H1 (cell line): ENCODE measurements at regions not wholly inside any gene's neighbourhood (a gene's known extent, or its start where the extent isn't known, plus 50 kb on each side); places are given as distances from the start of the nearest gene placed in this dataset.
"Not testable (repeated sequence)": the region's sequence is repeated elsewhere in the genome, so short reads cannot be mapped to it uniquely, and the experiment has no call there.

ENCODE experiments used
- CTCF ChIA-PET: fragments of 300-600 bp; sonication (Branson Sonifier 250); formaldehyde crosslinking; loops from one replicate; lab custom pipeline; 2021; ENCODE audit not compliant: partially characterized antibody; lab: Charles Lee
- POLR2A ChIA-PET: fragments of 300-600 bp; sonication (Branson Sonifier 250); formaldehyde crosslinking; loops from one replicate; lab custom pipeline; 2021; ENCODE audit warnings: inconsistent platforms; ENCODE audit not compliant: partially characterized antibody; lab: Charles Lee
- DNase-seq, 2 experiments: peaks; one replicate each; pipeline versions ENCODE4 v3.0.0 to v3.0.0-alpha.2; 2010 to 2022; ENCODE audit warnings: low spot score in 2 of 2, low read depth in 1 of 2, mixed read lengths in 1 of 2
- FAIRE-seq: peaks from 2 replicates; lab custom pipeline; 2011; peaks lifted over from hg19 to GRCh38; lab: Jason Lieb, UNC
- H2AFZ ChIP-seq: 2 replicates; pipeline ENCODE4 v1.8.1; 2012; ENCODE audit warnings: low read length, inconsistent platforms
- H2AK5ac ChIP-seq: 2 replicates; pipeline ENCODE4 v1.6.1; 2013; ENCODE audit warnings: low read depth, low read length
- H2BK120ac ChIP-seq: replicated peaks from 2 replicates; pipeline ENCODE3; 2013; ENCODE audit warnings: low read depth, low read length, inconsistent platforms
- H2BK12ac ChIP-seq: 2 replicates; pipeline ENCODE4 v1.6.1; 2013; ENCODE audit warnings: low read depth, low read length
- H2BK15ac ChIP-seq: 2 replicates; pipeline ENCODE4 v1.6.1; 2013; ENCODE audit warnings: low read length
- H2BK20ac ChIP-seq: 2 replicates; pipeline ENCODE4 v1.6.1; 2013; ENCODE audit warnings: low read length
- H2BK5ac ChIP-seq: 2 replicates; pipeline ENCODE4 v1.6.1; 2013; ENCODE audit warnings: low read depth, low read length
- H3K14ac ChIP-seq: 2 replicates; pipeline ENCODE4 v1.6.1; 2013; ENCODE audit warnings: inconsistent platforms; ENCODE audit not compliant: insufficient read length
- H3K18ac ChIP-seq: 2 replicates; pipeline ENCODE4 v1.6.1; 2013; ENCODE audit warnings: low read length; ENCODE audit errors: extremely low read depth
- H3K23ac ChIP-seq: 2 replicates; pipeline ENCODE4 v1.6.1; 2013; ENCODE audit warnings: inconsistent platforms; ENCODE audit not compliant: insufficient read length
- H3K23me2 ChIP-seq: 2 replicates; pipeline ENCODE4 v1.6.1; 2013; ENCODE audit warnings: low read depth, low read length
- H3K27ac ChIP-seq: 2 replicates; pipeline ENCODE4 v1.6.1; 2011; ENCODE audit warnings: low read depth, low read length, inconsistent platforms
- H3K27me3 ChIP-seq, 4 experiments: replicated peaks in 1 of 4; 1 replicate in 1 of 4; 2 replicates in 3 of 4; pipeline versions ENCODE4 v1.6.1 to v1.8.1; 2011 to 2013; ENCODE audit warnings: low read length in 3 of 4, mild to moderate bottlenecking in 3 of 4, inconsistent platforms in 2 of 4, mixed read lengths in 2 of 4, moderate library complexity in 1 of 4; ENCODE audit not compliant: control insufficient read depth in 3 of 4, insufficient read depth in 3 of 4; ENCODE audit errors: extremely low read depth in 1 of 4
- H3K36me3 ChIP-seq, 4 experiments: 2 replicates each; pipeline versions ENCODE4 v1.6.1 to v1.8.1; 2011 to 2013; ENCODE audit warnings: mild to moderate bottlenecking in 4 of 4, low read length in 3 of 4, moderate library complexity in 2 of 4, control low read depth in 1 of 4, inconsistent platforms in 1 of 4; ENCODE audit not compliant: insufficient read depth in 4 of 4, control insufficient read depth in 2 of 4
- H3K4ac ChIP-seq: replicated peaks from 2 replicates; pipeline ENCODE3; 2013; ENCODE audit warnings: low read length, low read depth, mixed read lengths, inconsistent platforms; ENCODE audit not compliant: insufficient read length
- H3K4me1 ChIP-seq, 4 experiments: replicated peaks in 1 of 4; 1 replicate in 1 of 4; 2 replicates in 3 of 4; pipeline versions ENCODE4 v1.6.1 to v1.8.1; 2011 to 2013; ENCODE audit warnings: low read length in 3 of 4, inconsistent platforms in 2 of 4, mixed read lengths in 1 of 4; ENCODE audit not compliant: insufficient read depth in 4 of 4, control insufficient read depth in 3 of 4
- H3K4me2 ChIP-seq, 2 experiments: 2 replicates each; pipeline versions ENCODE4 v1.6.1 to v1.8.1; 2011 to 2013; ENCODE audit warnings: low read depth in 2 of 2, low read length in 2 of 2, control low read depth in 1 of 2, inconsistent platforms in 1 of 2, mild to moderate bottlenecking in 1 of 2; ENCODE audit not compliant: insufficient read depth in 1 of 2
- H3K4me3 ChIP-seq, 4 experiments: fragments of 200-600, 300-600 bp in 1 of 4; sonication (generic), shearing (Covaris generic), sonication (Bioruptor Twin) in 1 of 4; 2 replicates each; pipeline versions ENCODE4 v1.5.1 to v1.8.1; 2011 to 2016; ENCODE audit warnings: low read length in 4 of 4, low read depth in 3 of 4, control low read depth in 2 of 4, inconsistent platforms in 2 of 4, mild to moderate bottlenecking in 2 of 4, mixed read lengths in 1 of 4, moderate library complexity in 1 of 4; ENCODE audit not compliant: insufficient read depth in 2 of 4; ENCODE audit errors: extremely low read depth in 1 of 4
- H3K56ac ChIP-seq: replicated peaks from 2 replicates; pipeline ENCODE3; 2013; ENCODE audit warnings: low read depth, mild to moderate bottlenecking, mixed read lengths, low read length, inconsistent platforms; ENCODE audit not compliant: insufficient read length
- H3K79me1 ChIP-seq: 2 replicates; pipeline ENCODE4 v1.6.1; 2013; ENCODE audit warnings: low read depth, low read length, control low read depth
- H3K79me2 ChIP-seq, 2 experiments: 2 replicates each; pipeline versions ENCODE4 v1.6.1 to v1.8.1; 2012 to 2013; ENCODE audit warnings: low read length in 2 of 2, mild to moderate bottlenecking in 2 of 2, inconsistent platforms in 1 of 2; ENCODE audit not compliant: insufficient read depth in 2 of 2, control insufficient read depth in 1 of 2
- H3K9ac ChIP-seq, 4 experiments: replicated peaks in 1 of 4; 1 replicate in 1 of 4; 2 replicates in 3 of 4; pipeline versions ENCODE4 v1.6.1 to v1.8.1; 2011 to 2013; ENCODE audit warnings: low read depth in 3 of 4, low read length in 3 of 4, control low read depth in 2 of 4, mild to moderate bottlenecking in 2 of 4, moderate library complexity in 2 of 4, inconsistent platforms in 1 of 4; ENCODE audit errors: extremely low read depth in 1 of 4
- H3K9me3 ChIP-seq, 2 experiments: 2 replicates each; pipeline versions ENCODE4 v1.6.1 to v1.8.1; 2012 to 2013; ENCODE audit warnings: mild to moderate bottlenecking in 2 of 2, moderate library complexity in 2 of 2, control low read depth in 1 of 2, inconsistent platforms in 1 of 2, low read depth in 1 of 2, low read length in 1 of 2, mixed read lengths in 1 of 2; ENCODE audit not compliant: insufficient read depth in 2 of 2
- H4K20me1 ChIP-seq, 2 experiments: replicated peaks in 1 of 2; 2 replicates each; pipeline versions ENCODE3 to v1.8.1; 2011 to 2013; ENCODE audit warnings: inconsistent platforms in 2 of 2, low read length in 2 of 2, mild to moderate bottlenecking in 1 of 2; ENCODE audit not compliant: insufficient read depth in 2 of 2, control insufficient read depth in 1 of 2
- H4K5ac ChIP-seq: 2 replicates; pipeline ENCODE4 v1.6.1; 2013; ENCODE audit warnings: low read length, low read depth, mixed read lengths, inconsistent platforms; ENCODE audit not compliant: insufficient read length
- H4K8ac ChIP-seq: 2 replicates; pipeline ENCODE4 v1.8.0; 2013; ENCODE audit warnings: mild to moderate bottlenecking, moderate library complexity, low read length, inconsistent platforms; ENCODE audit not compliant: insufficient read depth; ENCODE audit errors: extremely low read depth
- H4K91ac ChIP-seq: replicated peaks from 2 replicates; pipeline ENCODE3; 2013; ENCODE audit warnings: low read length, mixed read lengths, inconsistent platforms; ENCODE audit not compliant: insufficient read length
- WGBS, 2 experiments: shearing (Covaris generic) in 1 of 2; methylation state at CpG; one replicate each; pipeline versions ENCODE4 v1.1.6 to v1.1.7; 2013 to 2015; ENCODE audit warnings: low lambda C conversion rate in 2 of 2, mixed read lengths in 2 of 2, inconsistent platforms in 1 of 2, low coverage in 1 of 2, missing lambda C conversion rate in 1 of 2; ENCODE audit not compliant: insufficient replicate concordance in 2 of 2, insufficient coverage in 1 of 2, insufficient read length in 1 of 2; ENCODE audit errors: extremely low coverage in 1 of 2, missing lambda C conversion rate in 1 of 2; 5-methylcytosine and 5-hydroxymethylcytosine counted together

GRCh38 chr6:26720663-26721218 is 61.2 kb upstream of the ZNF322 start:
- H2BK5ac ChIP-seq, H3K27ac ChIP-seq, CTCF ChIA-PET, H3K56ac ChIP-seq, H2BK12ac ChIP-seq, H3K27me3 ChIP-seq, H2AFZ ChIP-seq, H3K4me1 ChIP-seq, H3K36me3 ChIP-seq, H3K4ac ChIP-seq, H3K79me1 ChIP-seq, H2AK5ac ChIP-seq, H4K20me1 ChIP-seq, H3K79me2 ChIP-seq, H3K23ac ChIP-seq, H3K14ac ChIP-seq, H4K8ac ChIP-seq, H3K4me2 ChIP-seq, H2BK120ac ChIP-seq, H3K18ac ChIP-seq, H2BK20ac ChIP-seq, H2BK15ac ChIP-seq, H4K91ac ChIP-seq, POLR2A ChIA-PET, FAIRE-seq, H4K5ac ChIP-seq, H3K9ac ChIP-seq, H3K23me2 ChIP-seq, DNase-seq, H3K9me3 ChIP-seq, H3K4me3 ChIP-seq: not testable (repeated sequence)
- WGBS, 2 experiments: no CpG with 5 or more reads among the region's 25 CpGs

- H3K79me1 ChIP-seq, H4K8ac ChIP-seq, H3K36me3 ChIP-seq, H2BK12ac ChIP-seq, H2BK15ac ChIP-seq, H2AK5ac ChIP-seq, H3K27me3 ChIP-seq, H3K9me3 ChIP-seq, H3K4me3 ChIP-seq, H3K23me2 ChIP-seq, H4K20me1 ChIP-seq, H4K5ac ChIP-seq, H3K79me2 ChIP-seq, H3K4me2 ChIP-seq, H3K4ac ChIP-seq, CTCF ChIA-PET, H3K14ac ChIP-seq, DNase-seq, H3K27ac ChIP-seq, H2AFZ ChIP-seq, H4K91ac ChIP-seq, H2BK5ac ChIP-seq, H3K18ac ChIP-seq, H3K56ac ChIP-seq, FAIRE-seq, H2BK20ac ChIP-seq, H2BK120ac ChIP-seq, H3K23ac ChIP-seq, POLR2A ChIA-PET, H3K4me1 ChIP-seq, H3K9ac ChIP-seq: not testable (repeated sequence)
- WGBS, 2 experiments: no CpG with 5 or more reads among the region's 31 CpGs
These were observed 70.6 kb upstream of the ZNF322 start for GRCh38 chr6:26730019-26730766.
